Natural killer cell (primary cell): ENCODE measurements at regions not wholly inside any gene's neighbourhood (a gene's known extent, or its start where the extent isn't known, plus 50 kb on each side); places are given as distances from the start of the nearest gene placed in this dataset.
"Not testable (repeated sequence)": the region's sequence is repeated elsewhere in the genome, so short reads cannot be mapped to it uniquely, and the experiment has no call there.

Experiments
- ATAC-seq, 3 donors: fragments of 150-1000 bp in 2 of 3; fragments of 200-7000 bp in 1 of 3; cut with Tn5 transposase; 1 replicate in 1 of 3; 2 replicates in 2 of 3; pipeline ENCODE4 v1.10.0; 2021; ENCODE audit warnings: mild to moderate bottlenecking in 2 of 3, moderate library complexity in 2 of 3
- DNase-seq, 2 donors: peaks; one replicate each; pipeline versions ENCODE4 v3.0.0 to v3.0.0-alpha.2; 2013 to 2021; ENCODE audit warnings: mixed read lengths in 1 of 2
- H3K27ac ChIP-seq: one replicate; pipeline ENCODE4 v1.5.1; 2013; ENCODE audit warnings: mild to moderate bottlenecking, low read length
- H3K27me3 ChIP-seq: one replicate; pipeline ENCODE4 v1.6.1; 2013; ENCODE audit warnings: low read length; ENCODE audit not compliant: control insufficient read depth, insufficient read depth
- H3K36me3 ChIP-seq: one replicate; pipeline ENCODE4 v1.6.1; 2013; ENCODE audit warnings: low read length; ENCODE audit not compliant: control insufficient read depth, insufficient read depth
- H3K4me1 ChIP-seq: one replicate; pipeline ENCODE4 v1.6.1; 2013; ENCODE audit warnings: low read length; ENCODE audit not compliant: control insufficient read depth, insufficient read depth
- H3K4me3 ChIP-seq: one replicate; pipeline ENCODE4 v1.5.1; 2013; ENCODE audit warnings: low read length
- H3K9me3 ChIP-seq: one replicate; pipeline ENCODE4 v1.6.1; 2013; ENCODE audit warnings: low read length; ENCODE audit not compliant: control insufficient read depth, insufficient read depth
- H3K27ac Mint-ChIP-seq, 2 donors: one replicate each; pipeline ENCODE4 v1.8.0; 2022; ENCODE audit warnings: mild to moderate bottlenecking in 2 of 2, mixed read lengths in 2 of 2, moderate library complexity in 1 of 2
- H3K27me3 Mint-ChIP-seq, 2 donors: one replicate each; pipeline ENCODE4 v1.8.0; 2022; ENCODE audit warnings: low read depth in 2 of 2, mixed read lengths in 2 of 2
- H3K36me3 Mint-ChIP-seq: one replicate; pipeline ENCODE4 v1.8.0; 2022; ENCODE audit warnings: mixed read lengths
- H3K4me1 Mint-ChIP-seq, 2 donors: one replicate each; pipeline ENCODE4 v1.8.0; 2022; ENCODE audit warnings: mixed read lengths in 2 of 2
- H3K4me3 Mint-ChIP-seq: one replicate; pipeline ENCODE4 v1.8.0; 2022; ENCODE audit warnings: mild to moderate bottlenecking, moderate library complexity, mixed read lengths
- H3K9me3 Mint-ChIP-seq, 2 donors: one replicate each; pipeline ENCODE4 v1.8.0; 2022; ENCODE audit warnings: mixed read lengths in 2 of 2
- WGBS: methylation state at CpG from one replicate; pipeline ENCODE4 v1.1.7; 2013; ENCODE audit warnings: missing lambda C conversion rate; ENCODE audit not compliant: insufficient coverage; 5-methylcytosine and 5-hydroxymethylcytosine counted together
- intact Hi-C: fragments of 100-400 bp; cut with micrococcal nuclease; formaldehyde crosslinking; loops from one replicate; pipeline ENCODE4 v1.14.2; 2022
- TF ChIP-seq, protein P1 (sequence below): fragments of 200-600 bp; IDR thresholded peaks from one replicate; pipeline ENCODE4 v1.8.0; 2022; ENCODE audit warnings: antibody characterized with exemption

DNA sequence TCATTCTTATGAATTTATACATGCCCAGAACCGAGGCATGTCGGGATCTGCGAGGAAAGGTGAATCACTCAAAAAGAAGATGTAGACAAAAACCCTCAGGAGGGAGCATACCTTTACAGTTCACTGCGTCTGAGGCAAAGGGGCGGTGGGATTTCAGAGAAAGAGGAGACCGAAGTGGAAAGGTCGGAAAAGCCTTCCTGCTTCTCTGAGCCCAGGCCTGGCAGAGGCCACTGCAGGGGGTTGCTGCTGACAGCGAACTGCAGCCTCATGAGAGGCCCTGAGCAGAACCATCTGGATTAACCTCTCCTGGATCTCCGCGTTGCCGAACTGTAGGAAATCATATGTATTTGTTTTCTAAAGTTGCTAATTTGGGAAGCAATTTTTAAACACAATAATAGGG lies 713.1 kb upstream of the SOX11 start:
- WGBS = 86% methylated on average over 11 of the region's 11 CpGs
- H3K4me3 Mint-ChIP-seq = no peak overlapping the region
- DNase-seq = no peak
- Histone ChIP-seq H3K36me3 (no peaks in the 10 kb centered on the region), H3K9me3 (no peaks in the 10 kb centered on the region), H3K4me3 (no peak overlapping the region), H3K27ac (no peak overlapping the region), H3K27me3 (no peaks in the 10 kb centered on the region), H3K4me1 (no peaks in the 10 kb centered on the region)
- ATAC-seq = no peak
- TF ChIP-seq, protein P1, sequence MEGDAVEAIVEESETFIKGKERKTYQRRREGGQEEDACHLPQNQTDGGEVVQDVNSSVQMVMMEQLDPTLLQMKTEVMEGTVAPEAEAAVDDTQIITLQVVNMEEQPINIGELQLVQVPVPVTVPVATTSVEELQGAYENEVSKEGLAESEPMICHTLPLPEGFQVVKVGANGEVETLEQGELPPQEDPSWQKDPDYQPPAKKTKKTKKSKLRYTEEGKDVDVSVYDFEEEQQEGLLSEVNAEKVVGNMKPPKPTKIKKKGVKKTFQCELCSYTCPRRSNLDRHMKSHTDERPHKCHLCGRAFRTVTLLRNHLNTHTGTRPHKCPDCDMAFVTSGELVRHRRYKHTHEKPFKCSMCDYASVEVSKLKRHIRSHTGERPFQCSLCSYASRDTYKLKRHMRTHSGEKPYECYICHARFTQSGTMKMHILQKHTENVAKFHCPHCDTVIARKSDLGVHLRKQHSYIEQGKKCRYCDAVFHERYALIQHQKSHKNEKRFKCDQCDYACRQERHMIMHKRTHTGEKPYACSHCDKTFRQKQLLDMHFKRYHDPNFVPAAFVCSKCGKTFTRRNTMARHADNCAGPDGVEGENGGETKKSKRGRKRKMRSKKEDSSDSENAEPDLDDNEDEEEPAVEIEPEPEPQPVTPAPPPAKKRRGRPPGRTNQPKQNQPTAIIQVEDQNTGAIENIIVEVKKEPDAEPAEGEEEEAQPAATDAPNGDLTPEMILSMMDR = no peak
- peaks cover 9 to 13% of the 10 kb centered on the region in 2 donors for H3K9me3 Mint-ChIP-seq
- no peak overlapping the region for H3K27ac Mint-ChIP-seq
- intact Hi-C loops = no loop called here
- no peaks in the 10 kb centered on the region for H3K27me3 Mint-ChIP-seq
- H3K4me1 Mint-ChIP-seq = no peaks in the 10 kb centered on the region
- peaks cover 7% of the 10 kb centered on the region for H3K36me3 Mint-ChIP-seq

DNA sequence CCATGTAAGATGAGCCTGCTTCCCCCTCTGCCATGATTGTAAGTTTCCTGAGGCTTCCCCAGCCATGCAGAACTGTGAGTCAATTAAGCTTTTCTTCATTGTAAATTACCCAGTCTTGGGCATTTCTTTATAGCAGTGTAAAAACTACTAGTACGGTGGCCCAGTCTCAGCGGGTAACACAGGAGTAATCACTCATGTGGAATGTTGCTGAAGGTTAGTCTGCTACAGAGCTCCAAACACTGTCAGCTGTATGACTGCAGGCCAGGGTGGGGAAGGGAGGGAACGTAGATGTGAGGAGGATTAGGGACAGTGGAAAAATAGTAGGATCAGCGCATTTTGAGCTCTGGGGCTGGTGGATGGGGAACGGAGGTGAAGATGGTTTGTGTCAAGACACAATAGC lies 711.2 kb upstream of the SOX11 start:
- Histone ChIP-seq H3K4me3 (no peak overlapping the region), H3K4me1 (no peaks in the 10 kb centered on the region), H3K36me3 (no peaks in the 10 kb centered on the region), H3K27ac (no peak overlapping the region), H3K27me3 (no peaks in the 10 kb centered on the region), H3K9me3 (no peaks in the 10 kb centered on the region)
- ATAC-seq (no peak), DNase-seq (no peak)
- Mint-ChIP-seq H3K4me1 (no peaks in the 10 kb centered on the region), H3K9me3 (peaks cover 9 to 15% of the 10 kb centered on the region in 2 donors), H3K27me3 (no peaks in the 10 kb centered on the region), H3K27ac (no peak overlapping the region), H3K36me3 (peaks cover 7% of the 10 kb centered on the region), H3K4me3 (no peak overlapping the region)
- WGBS = 88% methylated on average over 5 of the region's 5 CpGs
- intact Hi-C loops = no loop called here
- TF ChIP-seq, protein P1 = no peak

GRCh38 chr2:4981802-4982409 lies 710.3 kb upstream of the SOX11 start:
- Mint-ChIP-seq H3K36me3 (peaks cover 7% of the 10 kb centered on the region), H3K9me3 (peaks cover 9 to 15% of the 10 kb centered on the region in 2 donors)
- intact Hi-C loops = no loop called here

GRCh38 chr2:4988444-4988843 lies 703.7 kb upstream of the SOX11 start:
- 90% methylated on average over 5 of the region's 5 CpGs for WGBS
- not testable (repeated sequence) for ATAC-seq

More at GRCh38 chr2:4981802-4982409, 710.3 kb upstream of the SOX11 start:
- Histone ChIP-seq H3K4me1 (no peaks in the 10 kb centered on the region), H3K4me3 (no peak overlapping the region), H3K36me3 (no peaks in the 10 kb centered on the region), H3K27ac (no peak overlapping the region), H3K27me3 (no peaks in the 10 kb centered on the region), H3K9me3 (no peaks in the 10 kb centered on the region)
- no peaks in the 10 kb centered on the region for H3K4me1 Mint-ChIP-seq
- WGBS = no CpG with 5 or more reads among the region's 1 CpG
- H3K27me3 Mint-ChIP-seq = no peaks in the 10 kb centered on the region
- no peak overlapping the region for H3K4me3 Mint-ChIP-seq
- no peak for ATAC-seq
- no peak for DNase-seq
- TF ChIP-seq, protein P1 = no peak
- no peak overlapping the region for H3K27ac Mint-ChIP-seq

More at GRCh38 chr2:4988444-4988843, 703.7 kb upstream of the SOX11 start:
- H3K9me3 ChIP-seq, H3K27me3 Mint-ChIP-seq, DNase-seq, H3K9me3 Mint-ChIP-seq, H3K36me3 Mint-ChIP-seq, H3K4me1 Mint-ChIP-seq, H3K27me3 ChIP-seq, H3K27ac ChIP-seq, H3K4me1 ChIP-seq, intact Hi-C loops, H3K4me3 Mint-ChIP-seq, H3K27ac Mint-ChIP-seq, H3K36me3 ChIP-seq, H3K4me3 ChIP-seq: not testable (repeated sequence)
